ENCODE measurements at regions not wholly inside any gene's neighbourhood (a gene's known extent, or its start where the extent isn't known, plus 50 kb on each side); places are given as distances from the start of the nearest gene placed in this dataset.
A peak's percentile ranks its signal among the peaks of the same experiment; 100 is the strongest.

DNA sequence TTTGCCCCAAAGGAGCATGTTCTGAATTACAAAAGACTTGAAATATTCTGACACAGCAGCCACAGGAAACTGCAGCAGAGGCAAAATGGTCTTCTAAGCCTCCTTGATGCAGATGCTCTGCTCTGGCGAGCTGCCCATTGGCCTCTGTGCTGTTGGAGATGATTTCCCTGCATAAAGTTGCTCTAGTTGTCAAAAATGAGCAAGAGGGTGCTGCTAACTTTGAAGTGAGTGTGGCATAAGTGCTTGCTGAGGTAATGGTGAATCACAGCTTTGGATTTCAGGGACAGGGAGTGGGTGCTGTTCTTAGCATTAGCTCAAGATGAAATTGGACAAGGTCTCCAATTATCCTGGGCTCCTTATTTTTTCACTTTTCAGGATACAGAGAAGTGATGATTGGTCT is 435.4 kb downstream of the TMEM135 start:
- no peak for DNase-seq (ENCODE audit: low spot score)

GRCh38 chr11:87466223-87466622 is 428.5 kb downstream of the TMEM135 start:
- DNase-seq (ENCODE audit: low spot score) (no peak), ATAC-seq (ENCODE audit: low FRiP score) (peak; percentile 73)
- no peak for TF ChIP-seq CTCF (IDR thresholded peaks at IDR 0.05)

More for the DNA sequence above, 435.4 kb downstream of the TMEM135 start:
- no peak for TF ChIP-seq CTCF (IDR thresholded peaks at IDR 0.05)
- no peak for ATAC-seq (ENCODE audit: low FRiP score)

GRCh38 chr11:87465716-87466115 is 428.0 kb downstream of the TMEM135 start:
- ATAC-seq (ENCODE audit: low FRiP score) (no peak), DNase-seq (ENCODE audit: low spot score) (no peak)
- no peak for TF ChIP-seq CTCF (IDR thresholded peaks at IDR 0.05)

GRCh38 chr11:87463486-87464102 is 425.9 kb downstream of the TMEM135 start:
- ATAC-seq (ENCODE audit: low FRiP score) (no peak), DNase-seq (ENCODE audit: low spot score) (no peak)
- TF ChIP-seq CTCF (IDR thresholded peaks at IDR 0.05): no peak

- DNase-seq (ENCODE audit: low spot score) (no peak), ATAC-seq (ENCODE audit: low FRiP score) (no peak)
- TF ChIP-seq CTCF (IDR thresholded peaks at IDR 0.05): no peak
These were observed 424.4 kb downstream of the TMEM135 start for GRCh38 chr11:87462171-87462570.

DNA sequence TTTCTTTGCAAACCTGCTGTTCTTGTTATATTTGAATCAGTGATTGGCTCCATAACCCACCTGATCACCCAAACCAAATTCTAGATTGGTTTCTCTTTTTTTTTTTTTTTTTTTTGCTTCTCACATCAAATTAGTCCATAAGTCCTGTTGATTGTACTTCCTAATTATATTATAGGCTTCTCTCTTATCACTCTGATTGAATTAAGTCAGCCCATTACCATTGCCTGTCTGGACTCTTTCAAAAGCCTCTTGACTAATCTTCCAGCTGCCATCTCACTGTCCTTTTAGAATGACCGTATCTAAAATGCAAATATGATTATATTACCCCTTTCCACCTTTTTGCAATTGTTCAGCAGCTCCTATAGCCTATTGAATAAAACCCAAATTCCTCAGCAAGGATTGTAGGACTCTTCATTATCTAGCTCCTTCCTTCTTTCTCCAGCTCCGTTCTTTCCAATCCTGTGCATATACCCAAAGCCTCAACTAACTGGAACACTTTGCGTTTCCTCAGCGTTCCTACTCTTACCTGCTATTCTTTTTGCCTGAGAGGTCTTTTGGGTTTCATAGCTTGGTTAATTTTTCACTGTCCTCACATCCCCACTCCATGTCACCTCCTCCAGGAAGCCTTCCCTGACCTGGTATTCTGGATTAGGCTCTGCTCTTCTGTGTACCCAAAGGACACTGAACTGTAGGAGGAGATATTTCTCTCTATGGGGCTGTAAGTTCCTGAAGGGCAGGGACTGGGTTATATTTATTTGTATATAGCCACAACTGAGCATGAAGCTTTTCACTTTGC is 423.3 kb downstream of the TMEM135 start:
- no peak for TF ChIP-seq CTCF (IDR thresholded peaks at IDR 0.05)
- no peak for ATAC-seq (ENCODE audit: low FRiP score)
- DNase-seq (ENCODE audit: low spot score): no peak

- no peak for TF ChIP-seq CTCF (IDR thresholded peaks at IDR 0.05)
- no peak for DNase-seq (ENCODE audit: low spot score)
- no peak for ATAC-seq (ENCODE audit: low FRiP score)
These were observed 422.5 kb downstream of the TMEM135 start for GRCh38 chr11:87460279-87460678.
